ENCODE measurements at regions not wholly inside any gene's neighbourhood (a gene's known extent, or its start where the extent isn't known, plus 50 kb on each side); places are given as distances from the start of the nearest gene placed in this dataset.

GRCh38 chr18:62647179-62647578 lies 68.2 kb upstream of the PHLPP1 start:
- TF ChIP-seq CTCF (IDR thresholded peaks at IDR 0.05), result no peak
- TF ChIP-seq POLR2A (IDR thresholded peaks at IDR 0.05), result no peak
